OCI-LY7 (cell line): ENCODE measurements at regions not wholly inside any gene's neighbourhood (a gene's known extent, or its start where the extent isn't known, plus 50 kb on each side); places are given as distances from the start of the nearest gene placed in this dataset.

Experiments
- EZH2phosphoT487 ChIP-seq: fragments of 200-600 bp; sonication (generic); IDR thresholded peaks from 2 replicates; pipeline ENCODE4 v1.6.1; 2018; ENCODE audit warnings: low read depth, borderline replicate concordance, mild to moderate bottlenecking, mixed run types, antibody characterized with exemption, low read length, moderate library complexity, mixed read lengths
- TF ChIP-seq, protein P1 (sequence below): fragments of 200-600 bp; sonication (generic); conservative IDR thresholded peaks from 2 replicates; pipeline ENCODE4 v1.5.1; 2014; ENCODE audit warnings: mild to moderate bottlenecking, antibody characterized with exemption, low read length, moderate library complexity, mixed read lengths

DNA sequence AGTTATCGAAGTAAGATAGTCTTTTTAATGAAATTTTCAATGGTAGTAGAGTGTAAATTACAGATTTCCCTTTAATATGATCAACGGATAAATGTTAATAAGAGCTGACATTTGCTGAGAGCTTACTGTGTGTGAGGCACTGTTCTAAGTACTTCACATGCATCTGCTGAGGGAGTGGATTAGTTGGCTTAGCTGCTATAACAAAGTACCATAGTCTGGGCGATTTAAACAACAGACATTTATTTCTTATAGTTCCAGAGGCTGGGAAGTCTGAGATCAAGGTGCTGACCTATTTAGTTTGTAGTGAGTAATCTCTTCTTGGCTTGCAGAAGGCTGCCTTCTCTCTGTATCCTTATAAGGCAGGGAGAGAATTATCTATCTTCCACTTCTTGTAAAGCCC is 174.3 kb downstream of the CEP135 start:
- TF ChIP-seq, protein P1, sequence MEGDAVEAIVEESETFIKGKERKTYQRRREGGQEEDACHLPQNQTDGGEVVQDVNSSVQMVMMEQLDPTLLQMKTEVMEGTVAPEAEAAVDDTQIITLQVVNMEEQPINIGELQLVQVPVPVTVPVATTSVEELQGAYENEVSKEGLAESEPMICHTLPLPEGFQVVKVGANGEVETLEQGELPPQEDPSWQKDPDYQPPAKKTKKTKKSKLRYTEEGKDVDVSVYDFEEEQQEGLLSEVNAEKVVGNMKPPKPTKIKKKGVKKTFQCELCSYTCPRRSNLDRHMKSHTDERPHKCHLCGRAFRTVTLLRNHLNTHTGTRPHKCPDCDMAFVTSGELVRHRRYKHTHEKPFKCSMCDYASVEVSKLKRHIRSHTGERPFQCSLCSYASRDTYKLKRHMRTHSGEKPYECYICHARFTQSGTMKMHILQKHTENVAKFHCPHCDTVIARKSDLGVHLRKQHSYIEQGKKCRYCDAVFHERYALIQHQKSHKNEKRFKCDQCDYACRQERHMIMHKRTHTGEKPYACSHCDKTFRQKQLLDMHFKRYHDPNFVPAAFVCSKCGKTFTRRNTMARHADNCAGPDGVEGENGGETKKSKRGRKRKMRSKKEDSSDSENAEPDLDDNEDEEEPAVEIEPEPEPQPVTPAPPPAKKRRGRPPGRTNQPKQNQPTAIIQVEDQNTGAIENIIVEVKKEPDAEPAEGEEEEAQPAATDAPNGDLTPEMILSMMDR: no peak
- no peak for TF ChIP-seq EZH2phosphoT487
